Adrenal gland (tissue), 5 donors: ENCODE measurements at regions not wholly inside any gene's neighbourhood (a gene's known extent, or its start where the extent isn't known, plus 50 kb on each side); places are given as distances from the start of the nearest gene placed in this dataset.

ENCODE experiments used
- POLR2A ChIP-seq, 2 donors: fragments of 450-650 bp; IDR thresholded peaks; one replicate each; pipeline ENCODE4 v1.6.1; 2017; ENCODE audit warnings: antibody characterized with exemption in 2 of 2, mild to moderate bottlenecking in 2 of 2, moderate library complexity in 1 of 2
- TF ChIP-seq, protein P1 (sequence below), 6 experiments: fragments of 450-650 bp in 4 of 6; fragments of 200-600 bp in 2 of 6; sonication (generic) in 1 of 6; IDR thresholded peaks; 1 replicate in 5 of 6; 2 replicates in 1 of 6; pipeline versions ENCODE4 v1.5.1 to v1.8.0; 2016 to 2021; ENCODE audit warnings: antibody characterized with exemption in 6 of 6, mild to moderate bottlenecking in 2 of 6, moderate library complexity in 1 of 6
- donor health status: DM: no; HTN: no; CAD: no.

DNA sequence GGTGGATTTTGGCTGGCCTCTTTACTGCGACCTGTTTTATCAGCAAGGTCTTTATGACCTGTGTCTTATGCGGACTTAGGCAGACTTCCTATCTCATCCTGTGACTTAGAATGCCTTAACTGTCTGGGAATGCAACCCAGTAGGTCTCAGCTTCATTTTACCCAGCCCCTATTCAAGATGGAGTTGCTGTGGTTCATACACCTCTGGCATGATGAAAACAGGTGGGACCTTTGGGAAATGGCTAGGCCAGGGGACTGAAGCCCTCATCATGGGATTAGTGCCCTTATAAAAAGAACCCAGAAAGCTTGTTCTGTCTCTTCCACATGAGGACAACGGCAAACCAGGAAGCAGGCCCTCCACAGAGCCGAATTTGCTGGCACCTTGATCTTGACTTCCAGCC lies 172.1 kb upstream of the MYO3A start:
- TF ChIP-seq, protein P1, sequence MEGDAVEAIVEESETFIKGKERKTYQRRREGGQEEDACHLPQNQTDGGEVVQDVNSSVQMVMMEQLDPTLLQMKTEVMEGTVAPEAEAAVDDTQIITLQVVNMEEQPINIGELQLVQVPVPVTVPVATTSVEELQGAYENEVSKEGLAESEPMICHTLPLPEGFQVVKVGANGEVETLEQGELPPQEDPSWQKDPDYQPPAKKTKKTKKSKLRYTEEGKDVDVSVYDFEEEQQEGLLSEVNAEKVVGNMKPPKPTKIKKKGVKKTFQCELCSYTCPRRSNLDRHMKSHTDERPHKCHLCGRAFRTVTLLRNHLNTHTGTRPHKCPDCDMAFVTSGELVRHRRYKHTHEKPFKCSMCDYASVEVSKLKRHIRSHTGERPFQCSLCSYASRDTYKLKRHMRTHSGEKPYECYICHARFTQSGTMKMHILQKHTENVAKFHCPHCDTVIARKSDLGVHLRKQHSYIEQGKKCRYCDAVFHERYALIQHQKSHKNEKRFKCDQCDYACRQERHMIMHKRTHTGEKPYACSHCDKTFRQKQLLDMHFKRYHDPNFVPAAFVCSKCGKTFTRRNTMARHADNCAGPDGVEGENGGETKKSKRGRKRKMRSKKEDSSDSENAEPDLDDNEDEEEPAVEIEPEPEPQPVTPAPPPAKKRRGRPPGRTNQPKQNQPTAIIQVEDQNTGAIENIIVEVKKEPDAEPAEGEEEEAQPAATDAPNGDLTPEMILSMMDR (IDR thresholded peaks at IDR 0.05), result no peak
- no peak for TF ChIP-seq POLR2A (IDR thresholded peaks at IDR 0.05)
